ENCODE measurements at regions not wholly inside any gene's neighbourhood (a gene's known extent, or its start where the extent isn't known, plus 50 kb on each side); places are given as distances from the start of the nearest gene placed in this dataset.

GRCh38 chr13:103168901-103169508 lies 102.8 kb upstream of the SLC10A2 start:
- TF ChIP-seq POLR2A (IDR thresholded peaks at IDR 0.05) (no peak), CTCF (IDR thresholded peaks at IDR 0.05) (no peak)

All from lower leg skin (tissue), 3 donors.